Endothelial cell (in vitro differentiated cells): ENCODE measurements at regions not wholly inside any gene's neighbourhood (a gene's known extent, or its start where the extent isn't known, plus 50 kb on each side); places are given as distances from the start of the nearest gene placed in this dataset.

Source experiments
- DNase-seq: peaks from one replicate; pipeline ENCODE4 v3.0.0; 2021; ENCODE audit warnings: low spot score
- H3K27ac Mint-ChIP-seq: one replicate; pipeline ENCODE4 v1.8.0; 2021; ENCODE audit warnings: mixed read lengths, inconsistent platforms; ENCODE audit not compliant: unreplicated experiment
- H3K27me3 Mint-ChIP-seq: one replicate; pipeline ENCODE4 v1.8.0; 2021; ENCODE audit warnings: mild to moderate bottlenecking, moderate library complexity, mixed read lengths, inconsistent platforms; ENCODE audit not compliant: unreplicated experiment
- H3K36me3 Mint-ChIP-seq: one replicate; pipeline ENCODE4 v1.8.0; 2021; ENCODE audit warnings: mild to moderate bottlenecking, low read depth, mixed read lengths, inconsistent platforms; ENCODE audit not compliant: unreplicated experiment
- H3K4me1 Mint-ChIP-seq: one replicate; pipeline ENCODE4 v1.8.0; 2021; ENCODE audit warnings: mild to moderate bottlenecking, mixed read lengths, inconsistent platforms; ENCODE audit not compliant: unreplicated experiment
- H3K4me3 Mint-ChIP-seq: one replicate; pipeline ENCODE4 v1.8.0; 2021; ENCODE audit warnings: mild to moderate bottlenecking, mixed read lengths, inconsistent platforms; ENCODE audit not compliant: unreplicated experiment
- H3K9me3 Mint-ChIP-seq: one replicate; pipeline ENCODE4 v1.8.0; 2021; ENCODE audit warnings: mixed read lengths, inconsistent platforms; ENCODE audit not compliant: unreplicated experiment
- CTCF ChIP-seq: fragments of 200-600 bp; sonication (generic); IDR thresholded peaks from one replicate; pipeline ENCODE4 v1.5.0; 2021; ENCODE audit warnings: antibody characterized with exemption; ENCODE audit not compliant: unreplicated experiment

- H3K4me1 Mint-ChIP-seq: no peaks in the 10 kb centered on the region
- H3K9me3 Mint-ChIP-seq: no peaks in the 10 kb centered on the region
- H3K27me3 Mint-ChIP-seq: no peaks in the 10 kb centered on the region
- H3K36me3 Mint-ChIP-seq: no peaks in the 10 kb centered on the region
- H3K27ac Mint-ChIP-seq: no peak overlapping the region
- H3K4me3 Mint-ChIP-seq: no peak overlapping the region
- no peak for TF ChIP-seq CTCF
- no peak for DNase-seq
Measured at GRCh38 chr12:67430708-67431335, 161.7 kb downstream of the CAND1 start.

- Mint-ChIP-seq H3K4me1 (no peaks in the 10 kb centered on the region), H3K36me3 (no peaks in the 10 kb centered on the region), H3K27ac (no peak overlapping the region), H3K27me3 (no peaks in the 10 kb centered on the region), H3K4me3 (no peak overlapping the region), H3K9me3 (no peaks in the 10 kb centered on the region)
- no peak for TF ChIP-seq CTCF
- DNase-seq: no peak
Measured at GRCh38 chr12:67431411-67432020, 162.4 kb downstream of the CAND1 start.

- no peak for DNase-seq
Measured at GRCh38 chr12:67433385-67434175, 164.4 kb downstream of the CAND1 start.

GRCh38 chr12:67434671-67435370 lies 165.7 kb downstream of the CAND1 start:
- H3K36me3 Mint-ChIP-seq: no peaks in the 10 kb centered on the region
- DNase-seq: no peak

More at GRCh38 chr12:67433385-67434175, 164.4 kb downstream of the CAND1 start:
- no peak for TF ChIP-seq CTCF
- Mint-ChIP-seq H3K9me3 (no peaks in the 10 kb centered on the region), H3K27ac (no peak overlapping the region), H3K36me3 (no peaks in the 10 kb centered on the region), H3K4me3 (no peak overlapping the region), H3K4me1 (peaks cover 3% of the 10 kb centered on the region), H3K27me3 (no peaks in the 10 kb centered on the region)

More at GRCh38 chr12:67434671-67435370, 165.7 kb downstream of the CAND1 start:
- H3K4me1 Mint-ChIP-seq: peaks cover 3% of the 10 kb centered on the region
- H3K4me3 Mint-ChIP-seq: no peak overlapping the region
- no peaks in the 10 kb centered on the region for H3K27me3 Mint-ChIP-seq
- no peak for TF ChIP-seq CTCF
- no peak overlapping the region for H3K27ac Mint-ChIP-seq
- no peaks in the 10 kb centered on the region for H3K9me3 Mint-ChIP-seq
